ENCODE measurements at regions not wholly inside any gene's neighbourhood (a gene's known extent, or its start where the extent isn't known, plus 50 kb on each side); places are given as distances from the start of the nearest gene placed in this dataset.

- H3K4me3 ChIP-seq (replicated peaks; ENCODE audit: low read depth, low read length): no peak overlapping the region
- no peaks in the 10 kb centered on the region for H3K36me3 ChIP-seq (ENCODE audit: control insufficient read depth, insufficient read depth, low read length)
- TF ChIP-seq, protein P1, sequence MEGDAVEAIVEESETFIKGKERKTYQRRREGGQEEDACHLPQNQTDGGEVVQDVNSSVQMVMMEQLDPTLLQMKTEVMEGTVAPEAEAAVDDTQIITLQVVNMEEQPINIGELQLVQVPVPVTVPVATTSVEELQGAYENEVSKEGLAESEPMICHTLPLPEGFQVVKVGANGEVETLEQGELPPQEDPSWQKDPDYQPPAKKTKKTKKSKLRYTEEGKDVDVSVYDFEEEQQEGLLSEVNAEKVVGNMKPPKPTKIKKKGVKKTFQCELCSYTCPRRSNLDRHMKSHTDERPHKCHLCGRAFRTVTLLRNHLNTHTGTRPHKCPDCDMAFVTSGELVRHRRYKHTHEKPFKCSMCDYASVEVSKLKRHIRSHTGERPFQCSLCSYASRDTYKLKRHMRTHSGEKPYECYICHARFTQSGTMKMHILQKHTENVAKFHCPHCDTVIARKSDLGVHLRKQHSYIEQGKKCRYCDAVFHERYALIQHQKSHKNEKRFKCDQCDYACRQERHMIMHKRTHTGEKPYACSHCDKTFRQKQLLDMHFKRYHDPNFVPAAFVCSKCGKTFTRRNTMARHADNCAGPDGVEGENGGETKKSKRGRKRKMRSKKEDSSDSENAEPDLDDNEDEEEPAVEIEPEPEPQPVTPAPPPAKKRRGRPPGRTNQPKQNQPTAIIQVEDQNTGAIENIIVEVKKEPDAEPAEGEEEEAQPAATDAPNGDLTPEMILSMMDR (IDR thresholded peaks at IDR 0.05; ENCODE audit: insufficient read depth, low read length, poor library complexity, severe bottlenecking): no peak
- no peak for DNase-seq (ENCODE audit: extremely low read depth, insufficient read length)
- H3K27me3 ChIP-seq (replicated peaks; ENCODE audit: control insufficient read depth, insufficient read depth, low read length): no peaks in the 10 kb centered on the region
These were observed 779.6 kb upstream of the ADGRL2 start for GRCh38 chr1:81021134-81021533.

DNA sequence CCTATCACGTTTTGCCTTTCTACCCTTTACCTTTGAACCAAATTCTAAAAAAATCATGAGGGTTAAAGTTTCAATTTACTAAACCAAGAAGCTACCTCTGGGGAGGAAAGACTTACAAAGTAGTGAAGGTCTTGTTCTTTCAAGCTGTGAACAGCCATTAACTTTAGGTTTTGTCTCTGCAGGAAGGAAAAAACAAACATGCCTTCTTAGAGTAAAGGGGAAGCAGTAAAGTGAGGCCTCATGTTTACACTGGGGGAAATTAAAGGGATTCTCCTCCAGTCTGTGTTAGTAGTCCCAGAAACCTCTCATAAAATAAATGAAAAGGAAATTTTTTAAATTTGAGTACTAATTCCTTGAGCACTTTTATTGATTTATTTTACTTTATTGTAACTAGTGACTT is 780.2 kb upstream of the ADGRL2 start:
- TF ChIP-seq, protein P1 (IDR thresholded peaks at IDR 0.05; ENCODE audit: insufficient read depth, low read length, poor library complexity, severe bottlenecking): no peak
- H3K27me3 ChIP-seq (replicated peaks; ENCODE audit: control insufficient read depth, insufficient read depth, low read length): no peaks in the 10 kb centered on the region
- no peak overlapping the region for H3K4me3 ChIP-seq (replicated peaks; ENCODE audit: low read depth, low read length)

DNA sequence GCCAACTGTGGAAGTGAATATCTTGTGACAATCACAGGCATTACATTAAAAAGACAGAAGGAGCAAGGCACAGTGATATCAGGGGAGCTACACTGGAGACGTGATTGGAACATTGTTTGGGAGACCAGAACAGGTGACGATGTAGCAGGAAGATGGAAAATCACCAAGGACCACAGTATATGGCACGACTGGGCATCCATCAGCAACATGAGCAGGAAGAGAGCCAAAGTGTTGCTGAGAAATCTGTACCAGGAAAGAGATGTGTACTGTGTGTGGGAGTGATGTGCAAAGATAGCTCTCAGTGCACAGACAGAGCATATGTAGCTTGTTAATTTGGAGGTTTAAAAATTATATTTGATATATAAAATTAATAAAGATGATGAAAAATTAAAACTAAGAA is 790.6 kb upstream of the ADGRL2 start:
- Histone ChIP-seq H3K27me3 (replicated peaks; ENCODE audit: control insufficient read depth, insufficient read depth, low read length) (no peaks in the 10 kb centered on the region), H3K36me3 (ENCODE audit: control insufficient read depth, insufficient read depth, low read length) (no peaks in the 10 kb centered on the region), H3K4me3 (replicated peaks; ENCODE audit: low read depth, low read length) (no peak overlapping the region)
- DNase-seq (ENCODE audit: extremely low read depth, insufficient read length): no peak
- TF ChIP-seq, protein P1 (IDR thresholded peaks at IDR 0.05; ENCODE audit: insufficient read depth, low read length, poor library complexity, severe bottlenecking): no peak

More for the DNA sequence above, 780.2 kb upstream of the ADGRL2 start:
- H3K36me3 ChIP-seq (ENCODE audit: control insufficient read depth, insufficient read depth, low read length): no peaks in the 10 kb centered on the region
- DNase-seq (ENCODE audit: extremely low read depth, insufficient read length): no peak

GRCh38 chr1:81008293-81008692 is 792.4 kb upstream of the ADGRL2 start:
- H3K4me3 ChIP-seq (replicated peaks; ENCODE audit: low read depth, low read length): no peak overlapping the region
- H3K27me3 ChIP-seq (replicated peaks; ENCODE audit: control insufficient read depth, insufficient read depth, low read length): no peaks in the 10 kb centered on the region
- TF ChIP-seq, protein P1 (IDR thresholded peaks at IDR 0.05; ENCODE audit: insufficient read depth, low read length, poor library complexity, severe bottlenecking): no peak
- no peak for DNase-seq (ENCODE audit: extremely low read depth, insufficient read length)
- H3K36me3 ChIP-seq (ENCODE audit: control insufficient read depth, insufficient read depth, low read length): no peaks in the 10 kb centered on the region

GRCh38 chr1:81007024-81007423 is 793.7 kb upstream of the ADGRL2 start:
- H3K27me3 ChIP-seq (replicated peaks; ENCODE audit: control insufficient read depth, insufficient read depth, low read length): no peaks in the 10 kb centered on the region
- H3K36me3 ChIP-seq (ENCODE audit: control insufficient read depth, insufficient read depth, low read length): no peaks in the 10 kb centered on the region
- H3K4me3 ChIP-seq (replicated peaks; ENCODE audit: low read depth, low read length): no peak overlapping the region
- no peak for DNase-seq (ENCODE audit: extremely low read depth, insufficient read length)
- TF ChIP-seq, protein P1 (IDR thresholded peaks at IDR 0.05; ENCODE audit: insufficient read depth, low read length, poor library complexity, severe bottlenecking): no peak

GRCh38 chr1:81006502-81006901 is 794.2 kb upstream of the ADGRL2 start:
- DNase-seq (ENCODE audit: extremely low read depth, insufficient read length): no peak
- no peak overlapping the region for H3K4me3 ChIP-seq (replicated peaks; ENCODE audit: low read depth, low read length)
- no peaks in the 10 kb centered on the region for H3K36me3 ChIP-seq (ENCODE audit: control insufficient read depth, insufficient read depth, low read length)
- TF ChIP-seq, protein P1 (IDR thresholded peaks at IDR 0.05; ENCODE audit: insufficient read depth, low read length, poor library complexity, severe bottlenecking): no peak
- H3K27me3 ChIP-seq (replicated peaks; ENCODE audit: control insufficient read depth, insufficient read depth, low read length): no peaks in the 10 kb centered on the region

All from GM06990 (cell line).